Kasumi-1 (cell line): ENCODE measurements at regions not wholly inside any gene's neighbourhood (a gene's known extent, or its start where the extent isn't known, plus 50 kb on each side); places are given as distances from the start of the nearest gene placed in this dataset.

Experiments used
- DNase-seq, 2 experiments: peaks; one replicate each; lab custom pipeline; 2025; lab: John Stamatoyannopoulos, UW

GRCh38 chr5:104739503-104739902, 1176.9 kb upstream of the NUDT12 start:
- no peak for DNase-seq

DNA sequence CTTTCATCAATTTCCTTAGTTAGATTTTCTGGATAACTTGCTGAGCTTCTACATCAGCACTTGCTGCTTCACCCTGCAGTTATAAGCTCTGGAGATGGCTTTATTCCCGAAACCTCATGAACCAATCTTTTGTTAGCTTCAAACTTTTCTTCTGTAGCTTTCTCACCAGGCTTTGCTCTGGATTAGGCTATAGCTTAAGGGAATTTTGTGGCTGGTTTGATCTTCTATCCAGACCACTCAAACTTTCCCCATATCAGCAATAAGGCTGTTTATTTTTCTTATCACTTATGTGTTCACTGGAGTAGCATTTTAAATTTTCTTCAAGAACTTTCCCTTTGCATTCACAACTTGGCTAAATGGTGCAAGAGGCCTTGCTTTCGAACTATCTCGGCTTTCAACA, 1173.5 kb upstream of the NUDT12 start:
- DNase-seq: no peak

DNA sequence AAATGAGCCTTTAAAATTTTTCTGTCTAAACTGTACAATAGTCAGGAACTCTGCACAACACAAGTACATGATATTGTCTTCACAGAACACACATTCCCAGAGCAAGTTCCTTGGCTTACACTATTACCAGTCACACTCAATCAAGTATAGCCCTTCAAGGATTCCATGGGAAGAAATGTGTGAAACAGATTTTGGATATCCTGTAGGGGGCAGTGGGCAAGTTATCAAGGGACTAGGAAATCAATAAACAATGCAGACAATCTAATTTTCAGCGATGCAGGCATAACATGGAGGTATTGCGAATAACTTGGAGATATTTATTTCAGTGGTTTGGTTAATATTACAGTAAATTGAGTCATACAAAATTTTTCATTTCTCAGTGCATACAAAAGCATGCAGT, 1171.5 kb upstream of the NUDT12 start:
- DNase-seq: no peak

DNA sequence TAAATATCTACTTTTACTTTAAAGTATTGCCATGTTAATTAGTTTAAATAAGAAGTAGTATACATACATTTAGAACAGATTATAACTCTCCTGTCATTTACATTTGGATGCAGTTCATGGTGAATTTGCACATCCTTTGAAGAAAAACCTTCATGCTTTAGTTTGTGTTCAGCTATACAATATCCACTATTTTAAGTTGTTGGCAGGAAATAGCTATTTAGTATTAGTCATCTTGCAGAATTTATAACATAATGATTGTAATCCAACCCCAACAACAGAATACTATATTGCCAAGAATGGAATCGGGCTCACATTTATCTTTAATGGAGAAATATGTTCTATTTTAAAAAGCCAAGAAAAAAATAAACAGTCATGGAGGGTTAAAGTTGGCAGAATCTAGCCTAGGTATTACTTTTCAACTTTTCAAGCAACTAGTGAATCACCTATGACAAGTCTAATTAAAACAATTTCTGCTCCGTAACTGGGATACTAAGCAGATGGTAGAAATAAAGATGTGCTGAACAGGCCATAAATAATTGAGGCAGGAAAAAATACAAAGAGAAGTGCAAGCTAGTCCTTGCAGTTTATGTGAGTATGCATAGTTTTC, 1170.6 kb upstream of the NUDT12 start:
- no peak for DNase-seq

GRCh38 chr5:104731331-104731730, 1168.7 kb upstream of the NUDT12 start:
- no peak for DNase-seq

DNA sequence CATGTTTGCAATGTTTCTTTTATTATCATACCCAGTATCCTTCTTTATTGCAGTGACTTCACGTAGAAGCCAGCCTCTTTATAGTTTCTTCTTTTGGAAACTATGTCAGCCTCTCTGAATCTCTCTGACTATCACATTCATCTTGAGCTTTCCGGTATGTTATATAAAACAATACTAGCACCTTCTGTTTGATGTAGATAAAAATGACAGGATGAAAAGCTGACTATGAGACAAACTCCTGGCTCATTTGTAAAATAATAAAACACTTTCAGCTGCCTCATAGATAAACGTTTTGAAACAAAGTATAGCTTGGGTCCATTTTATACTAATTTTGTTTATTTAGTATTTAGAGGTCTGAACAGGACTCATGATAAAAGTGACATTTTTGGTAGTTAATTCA, 1145.4 kb upstream of the NUDT12 start:
- DNase-seq: no peak

GRCh38 chr5:104706600-104706999, 1144.0 kb upstream of the NUDT12 start:
- DNase-seq: no peak

DNA sequence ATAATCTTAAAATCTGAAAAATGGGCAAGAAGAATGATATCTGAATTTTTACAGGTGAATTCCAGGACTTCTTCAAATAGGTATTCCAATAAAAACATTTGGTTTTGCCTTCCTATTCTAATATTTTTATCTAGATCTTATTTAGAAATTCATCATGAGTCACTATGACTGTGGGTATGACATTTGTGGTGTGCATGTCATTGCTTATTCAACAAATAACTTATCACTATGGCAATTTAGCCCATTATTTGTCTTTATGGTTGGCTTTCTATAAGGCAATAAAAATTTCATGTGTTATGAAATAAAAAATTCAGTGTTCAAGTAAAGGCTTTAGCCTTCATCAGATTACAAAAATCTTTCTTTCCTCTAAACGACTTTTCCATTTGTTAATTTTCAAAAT, 1139.6 kb upstream of the NUDT12 start:
- DNase-seq: no peak

GRCh38 chr5:104699438-104699837, 1136.8 kb upstream of the NUDT12 start:
- no peak for DNase-seq

DNA sequence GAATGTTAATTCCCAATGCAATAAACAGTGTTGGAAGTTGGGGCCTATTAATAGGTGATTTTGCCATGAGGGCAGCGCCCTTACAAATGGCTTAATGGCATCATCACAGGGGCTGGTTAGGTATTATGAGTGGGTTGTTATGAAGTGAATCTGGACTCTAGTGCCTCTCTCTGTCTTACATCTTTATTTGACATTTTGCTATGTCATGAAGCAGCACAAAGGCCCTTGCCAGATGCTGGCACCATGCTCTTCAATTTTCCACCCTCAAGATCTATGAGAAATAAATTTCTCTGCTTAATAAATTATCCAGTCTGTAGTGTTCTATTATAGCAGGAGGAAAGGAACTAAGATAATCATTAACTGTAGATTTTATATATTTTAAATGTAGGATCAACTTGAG, 1098.7 kb upstream of the NUDT12 start:
- no peak for DNase-seq

DNA sequence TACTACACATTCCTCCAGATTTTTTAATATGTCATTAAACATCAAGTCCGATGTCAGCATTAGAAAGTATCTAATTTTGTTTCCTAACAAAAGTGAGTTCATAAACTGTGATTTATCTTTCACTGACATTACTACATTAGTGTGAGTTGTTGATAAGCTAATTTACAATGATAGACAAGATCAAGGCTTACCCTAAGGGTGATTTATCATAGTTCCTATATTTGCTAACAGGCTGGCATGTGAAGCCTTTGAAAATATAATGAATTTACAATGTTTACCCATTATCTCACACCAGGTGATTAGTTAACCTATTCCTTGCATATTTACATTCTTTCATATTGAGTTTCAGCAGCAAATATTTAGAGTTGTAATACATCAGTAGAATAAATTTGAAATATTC, 1096.9 kb upstream of the NUDT12 start:
- DNase-seq: no peak

DNA sequence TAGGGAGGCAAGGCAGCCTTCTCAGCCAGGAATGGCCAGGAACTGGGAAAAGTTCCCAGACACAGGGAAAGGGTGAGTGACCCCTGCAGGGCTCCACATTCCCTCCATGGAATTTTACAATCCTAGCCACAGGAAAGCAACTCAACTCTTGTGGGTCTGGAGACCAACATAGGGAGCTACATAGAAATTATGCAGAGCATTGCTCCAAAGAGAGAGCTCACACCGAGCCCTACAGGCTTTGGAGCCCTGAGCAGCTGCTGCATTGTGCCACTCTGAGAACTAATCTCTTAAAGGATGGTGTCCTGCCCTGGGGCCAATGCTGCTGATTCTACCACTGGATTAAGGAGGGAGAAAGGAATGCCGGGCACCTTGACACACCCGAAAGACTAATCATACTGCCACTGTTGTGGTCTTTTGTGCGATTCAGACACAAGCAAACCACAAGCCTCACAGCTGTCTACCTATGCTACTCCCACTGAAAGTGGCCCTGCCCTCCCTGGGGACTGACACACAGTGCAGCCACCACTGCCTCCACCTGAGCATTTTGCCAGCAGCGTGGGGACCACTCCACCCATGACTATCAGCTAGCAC, 1089.8 kb upstream of the NUDT12 start:
- DNase-seq: no peak

- no peak for DNase-seq
These were observed 1087.9 kb upstream of the NUDT12 start for GRCh38 chr5:104650313-104651055.

GRCh38 chr5:104646416-104646815, 1083.8 kb upstream of the NUDT12 start:
- DNase-seq: no peak

DNA sequence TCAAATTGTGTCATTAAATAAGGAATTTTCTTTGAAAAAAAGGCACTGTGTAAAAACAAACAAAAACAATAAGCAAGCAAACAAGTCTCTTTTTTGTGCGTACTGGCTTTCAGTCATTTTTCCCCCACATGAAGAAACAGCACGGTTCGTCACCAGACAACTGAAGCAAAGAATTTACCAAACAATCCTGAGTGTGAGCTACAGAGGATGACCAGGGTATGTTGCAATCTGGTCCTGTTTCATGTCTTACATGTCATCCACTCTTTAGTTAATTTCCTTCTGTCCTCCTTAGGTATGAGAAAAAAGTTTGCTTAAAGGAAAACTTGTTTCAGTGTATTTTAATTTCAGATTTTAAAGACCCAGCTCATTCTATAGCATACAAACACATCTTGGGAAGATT, 1080.7 kb upstream of the NUDT12 start:
- DNase-seq: no peak

DNA sequence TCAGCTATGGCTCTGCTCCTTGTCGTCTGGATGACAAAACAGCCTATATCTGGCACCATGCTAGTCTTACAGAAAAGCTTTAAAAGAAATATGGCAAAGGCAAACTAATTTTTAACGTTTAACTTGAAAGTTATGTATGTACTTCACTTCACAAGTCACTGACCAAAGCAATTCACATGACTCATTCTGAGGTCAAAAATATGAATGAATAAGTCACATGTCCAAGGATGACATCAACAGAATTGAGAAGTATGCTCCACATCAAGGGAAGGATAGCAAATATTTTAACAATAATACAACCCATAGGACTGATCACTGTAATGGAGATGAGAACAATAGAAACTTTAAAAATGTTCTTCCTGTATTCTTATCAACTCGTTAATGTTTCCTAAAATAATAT, 1072.6 kb upstream of the NUDT12 start:
- no peak for DNase-seq

DNA sequence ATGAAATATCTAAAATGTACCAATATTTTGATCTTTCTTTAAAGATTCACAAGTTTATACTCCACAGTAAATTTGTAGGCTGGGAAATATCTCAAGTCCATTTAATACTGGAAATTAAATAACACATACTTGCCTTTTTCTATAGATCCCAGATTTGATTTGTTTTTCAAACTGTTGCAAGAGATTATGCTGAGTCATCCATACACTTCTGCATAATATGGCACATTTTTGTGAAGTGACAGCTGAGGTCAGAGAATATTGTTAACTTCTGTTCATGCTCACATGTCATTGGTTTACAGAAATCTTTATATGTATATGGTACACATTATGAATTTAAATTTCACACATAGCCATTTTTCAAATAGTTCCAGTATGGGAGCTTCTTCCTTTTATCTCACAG, 1066.3 kb upstream of the NUDT12 start:
- DNase-seq: no peak

DNA sequence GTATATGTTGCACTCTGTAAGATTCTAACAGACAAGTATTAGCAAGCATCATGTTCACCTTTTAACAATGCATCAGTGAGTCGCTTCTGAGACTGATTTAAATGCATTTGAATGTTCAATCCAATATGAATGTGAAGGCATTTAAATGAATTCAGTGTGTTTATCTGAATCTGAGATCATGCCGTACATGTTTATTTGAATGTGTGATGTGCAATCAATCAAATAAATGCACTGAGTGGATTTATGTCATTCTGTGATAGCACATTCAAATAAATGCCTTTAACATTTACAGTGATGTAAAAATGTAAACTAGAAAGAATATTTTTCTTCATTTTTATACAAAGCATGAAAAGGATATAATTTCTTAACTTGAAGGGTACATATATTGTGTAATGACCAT, 1063.5 kb upstream of the NUDT12 start:
- DNase-seq: no peak

- no peak for DNase-seq
These were observed 1049.4 kb upstream of the NUDT12 start for GRCh38 chr5:104612005-104612404.

- DNase-seq: no peak
These were observed 1048.7 kb upstream of the NUDT12 start for GRCh38 chr5:104611135-104611767.

DNA sequence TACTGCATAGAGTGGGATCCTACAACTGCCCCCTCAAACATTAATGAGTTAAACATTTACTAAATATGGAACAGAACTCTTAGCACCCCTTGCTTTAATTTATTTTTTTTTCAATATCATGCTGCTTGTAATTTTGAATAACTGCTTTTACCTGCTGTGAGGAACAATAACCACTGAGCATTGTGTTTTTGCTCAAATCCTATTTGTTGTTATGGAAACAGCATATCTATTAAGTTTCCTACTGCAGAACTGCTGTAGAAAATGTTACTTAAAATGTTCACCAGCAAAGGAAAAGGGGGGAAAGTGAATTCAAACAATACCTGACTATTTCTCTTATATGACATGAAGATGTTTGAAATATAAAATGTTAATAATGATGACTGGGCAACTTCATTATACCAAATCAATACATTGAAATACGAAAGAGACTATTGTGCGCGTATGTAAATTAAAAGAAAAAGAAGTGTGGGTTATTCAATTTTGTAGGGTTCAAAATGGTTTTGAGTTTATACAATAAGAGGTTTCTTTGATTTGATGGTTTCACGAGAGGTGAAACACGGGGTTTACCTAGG, 1043.8 kb upstream of the NUDT12 start:
- DNase-seq: no peak

DNA sequence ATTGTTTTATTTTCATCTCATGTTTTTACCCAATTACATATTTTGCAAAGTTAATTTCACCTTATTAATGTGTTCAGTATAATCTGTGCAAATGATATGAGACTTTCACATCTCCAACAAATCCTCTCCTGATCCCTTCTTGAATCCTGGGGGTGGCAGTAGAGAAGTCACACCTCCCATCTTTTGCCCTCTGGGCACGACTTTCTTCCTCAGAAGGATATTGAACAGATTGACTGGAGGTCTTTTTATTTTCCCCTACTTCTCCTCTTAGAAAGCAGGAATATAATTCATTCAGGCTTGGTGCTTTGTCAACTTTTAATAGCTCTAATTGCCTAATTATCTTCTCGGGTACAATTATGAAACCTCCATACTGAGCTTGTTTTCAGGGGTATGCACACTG, 1037.1 kb upstream of the NUDT12 start:
- DNase-seq: no peak

GRCh38 chr5:104598285-104598684, 1035.7 kb upstream of the NUDT12 start:
- no peak for DNase-seq
